ENCODE measurements at regions not wholly inside any gene's neighbourhood (a gene's known extent, or its start where the extent isn't known, plus 50 kb on each side); places are given as distances from the start of the nearest gene placed in this dataset.

DNA sequence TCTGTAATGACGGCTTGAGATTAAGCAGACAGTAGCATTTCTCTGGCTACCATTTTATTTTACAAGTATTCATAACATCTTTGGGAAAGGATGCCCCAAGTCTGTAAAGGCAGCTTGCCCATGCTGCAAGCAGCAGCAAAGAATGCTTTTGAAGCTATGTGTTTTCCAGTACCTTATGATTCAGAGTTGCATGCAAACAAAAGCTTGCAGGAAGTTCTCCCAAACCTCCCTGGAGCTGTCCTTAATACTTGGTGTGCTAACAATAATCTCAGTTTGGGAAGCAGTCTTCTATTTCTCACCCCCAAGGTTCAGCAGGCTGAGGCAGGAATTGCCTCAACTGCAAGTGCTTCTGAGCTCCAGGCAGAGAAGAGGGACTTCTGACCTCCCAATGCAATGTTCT, 60.8 kb downstream of the CCNA1 start:
- no peak for TF ChIP-seq POLR2A (IDR thresholded peaks at IDR 0.05; ENCODE audit: low read depth, low read length)
- TF ChIP-seq, protein P1, sequence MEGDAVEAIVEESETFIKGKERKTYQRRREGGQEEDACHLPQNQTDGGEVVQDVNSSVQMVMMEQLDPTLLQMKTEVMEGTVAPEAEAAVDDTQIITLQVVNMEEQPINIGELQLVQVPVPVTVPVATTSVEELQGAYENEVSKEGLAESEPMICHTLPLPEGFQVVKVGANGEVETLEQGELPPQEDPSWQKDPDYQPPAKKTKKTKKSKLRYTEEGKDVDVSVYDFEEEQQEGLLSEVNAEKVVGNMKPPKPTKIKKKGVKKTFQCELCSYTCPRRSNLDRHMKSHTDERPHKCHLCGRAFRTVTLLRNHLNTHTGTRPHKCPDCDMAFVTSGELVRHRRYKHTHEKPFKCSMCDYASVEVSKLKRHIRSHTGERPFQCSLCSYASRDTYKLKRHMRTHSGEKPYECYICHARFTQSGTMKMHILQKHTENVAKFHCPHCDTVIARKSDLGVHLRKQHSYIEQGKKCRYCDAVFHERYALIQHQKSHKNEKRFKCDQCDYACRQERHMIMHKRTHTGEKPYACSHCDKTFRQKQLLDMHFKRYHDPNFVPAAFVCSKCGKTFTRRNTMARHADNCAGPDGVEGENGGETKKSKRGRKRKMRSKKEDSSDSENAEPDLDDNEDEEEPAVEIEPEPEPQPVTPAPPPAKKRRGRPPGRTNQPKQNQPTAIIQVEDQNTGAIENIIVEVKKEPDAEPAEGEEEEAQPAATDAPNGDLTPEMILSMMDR (IDR thresholded peaks at IDR 0.05; ENCODE audit: extremely low read depth in 1 of 2, insufficient read depth in 1 of 2, low read depth in 1 of 2, low read length in 2 of 2), result no peak
- TF ChIP-seq, protein P2, sequence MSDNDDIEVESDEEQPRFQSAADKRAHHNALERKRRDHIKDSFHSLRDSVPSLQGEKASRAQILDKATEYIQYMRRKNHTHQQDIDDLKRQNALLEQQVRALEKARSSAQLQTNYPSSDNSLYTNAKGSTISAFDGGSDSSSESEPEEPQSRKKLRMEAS (IDR thresholded peaks at IDR 0.05; ENCODE audit: insufficient read depth, insufficient read length), result no peak
- no peak for TF ChIP-seq POLR2AphosphoS5 (IDR thresholded peaks at IDR 0.05; ENCODE audit: insufficient read depth, low read depth, low read length)
- TF ChIP-seq MYC (IDR thresholded peaks at IDR 0.05; ENCODE audit: low read depth, low read length), result no peak
- TF ChIP-seq GATA2 (IDR thresholded peaks at IDR 0.05; ENCODE audit: insufficient read depth, insufficient read length, low read depth, low read length), result no peak
- TF ChIP-seq FOS (IDR thresholded peaks at IDR 0.05; ENCODE audit: borderline replicate concordance, insufficient read depth, low read length), result no peak
